ENCODE measurements at regions not wholly inside any gene's neighbourhood (a gene's known extent, or its start where the extent isn't known, plus 50 kb on each side); places are given as distances from the start of the nearest gene placed in this dataset.
"Not testable (repeated sequence)": the region's sequence is repeated elsewhere in the genome, so short reads cannot be mapped to it uniquely, and the experiment has no call there.

DNA sequence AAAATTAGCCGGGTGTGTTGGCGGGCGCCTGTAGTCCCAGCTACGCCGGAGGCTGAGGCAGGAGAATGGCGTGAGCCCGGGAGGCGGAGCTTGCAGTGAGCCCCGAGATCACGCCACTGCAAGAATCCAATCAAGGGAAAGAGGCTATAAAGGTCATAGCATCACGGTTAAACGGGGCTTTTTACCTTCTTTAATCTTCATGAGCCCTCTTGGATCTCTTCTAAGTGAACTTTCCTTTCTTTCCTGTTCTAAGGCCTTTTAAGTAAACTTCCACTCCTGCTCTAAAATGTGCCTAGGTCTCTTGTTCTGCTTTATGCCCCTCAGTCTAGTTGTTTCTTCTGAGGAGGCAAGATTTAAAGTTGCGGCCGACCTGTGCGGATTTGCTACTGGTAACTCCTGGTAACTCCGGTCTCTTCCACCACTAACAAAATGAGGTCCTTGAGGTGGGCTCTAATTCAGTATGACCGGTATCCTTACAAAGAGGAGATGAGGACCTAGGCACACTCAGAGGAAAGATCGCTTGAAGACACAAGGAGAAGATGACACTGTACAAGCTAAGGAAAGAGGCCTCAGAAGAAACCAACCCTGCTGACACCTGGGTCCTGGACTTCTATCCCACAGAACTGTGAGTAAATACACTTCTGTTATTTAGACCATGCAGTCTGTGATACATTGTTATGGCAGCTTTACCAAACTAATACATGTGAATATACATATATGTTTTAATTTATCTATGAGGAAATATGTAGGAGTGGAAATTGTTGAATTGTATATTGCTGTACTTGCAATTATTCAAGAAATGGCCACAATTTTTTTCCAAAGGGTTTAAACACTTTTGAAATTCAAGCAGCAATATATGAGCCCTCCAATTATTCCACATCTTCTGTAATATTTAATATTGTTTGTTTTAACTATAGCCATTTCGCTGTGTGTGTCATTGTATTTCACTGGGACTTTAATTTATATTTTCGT lies 331.5 kb upstream of the CNTNAP2 start:
- DNase-seq (ENCODE audit: low spot score), result no peak

DNA sequence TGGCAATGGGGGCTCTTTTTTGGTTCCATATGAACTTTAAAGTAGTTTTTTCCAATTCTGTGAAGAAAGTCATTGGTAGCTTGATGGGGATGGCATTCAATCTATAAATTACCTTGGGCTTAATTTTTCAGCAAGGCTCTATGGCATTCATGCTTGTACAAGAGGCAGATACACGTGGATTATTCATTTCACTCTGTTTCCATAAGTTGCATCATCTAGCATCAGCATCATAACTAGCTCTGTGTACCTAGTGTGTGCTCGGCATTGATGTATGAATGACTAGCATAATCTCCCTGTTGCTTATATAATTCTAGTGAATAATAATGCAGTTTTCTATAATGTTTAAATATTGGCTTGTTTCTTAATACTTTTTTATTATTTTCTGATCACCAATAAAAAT lies 335.2 kb upstream of the CNTNAP2 start:
- DNase-seq (ENCODE audit: low spot score), result not testable (repeated sequence)

DNA sequence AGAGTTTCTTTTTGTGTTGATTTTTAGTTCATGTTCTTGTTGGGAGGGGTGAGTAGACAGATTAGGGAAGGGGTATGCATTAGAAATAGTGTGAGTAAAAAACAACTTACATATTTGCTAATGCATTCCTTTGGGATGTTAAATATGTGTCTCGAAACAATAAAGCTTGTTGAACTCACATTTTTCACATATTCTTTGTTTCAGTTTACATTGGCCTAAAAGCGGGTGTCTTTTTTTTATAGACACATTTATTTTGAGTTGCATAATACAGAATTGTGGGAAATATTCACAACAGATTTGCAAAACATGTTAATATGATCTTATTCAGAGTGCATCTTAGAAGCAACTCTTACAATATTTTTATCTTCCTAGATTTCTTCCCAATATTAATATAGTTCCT lies 337.5 kb upstream of the CNTNAP2 start:
- no peak for DNase-seq (ENCODE audit: low spot score)

DNA sequence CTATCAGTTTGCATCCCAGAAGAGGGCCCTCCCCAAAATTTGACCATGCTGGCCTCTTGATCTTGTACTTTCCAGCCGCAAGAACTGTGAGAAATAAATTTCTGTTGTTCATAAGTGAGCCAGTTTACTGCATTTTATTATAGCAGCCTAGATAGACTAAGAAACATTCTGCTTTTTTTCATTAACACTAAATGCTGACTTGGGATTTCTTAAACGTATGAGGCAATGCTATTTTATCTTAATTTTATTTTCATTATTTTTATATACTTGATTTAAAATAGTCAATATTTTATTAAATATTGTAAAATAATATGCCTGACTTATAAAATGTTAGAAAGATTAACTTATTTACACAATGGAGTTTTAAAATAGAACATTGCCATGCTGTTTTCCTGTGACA lies 341.8 kb upstream of the CNTNAP2 start:
- DNase-seq (ENCODE audit: low spot score), result no peak

DNA sequence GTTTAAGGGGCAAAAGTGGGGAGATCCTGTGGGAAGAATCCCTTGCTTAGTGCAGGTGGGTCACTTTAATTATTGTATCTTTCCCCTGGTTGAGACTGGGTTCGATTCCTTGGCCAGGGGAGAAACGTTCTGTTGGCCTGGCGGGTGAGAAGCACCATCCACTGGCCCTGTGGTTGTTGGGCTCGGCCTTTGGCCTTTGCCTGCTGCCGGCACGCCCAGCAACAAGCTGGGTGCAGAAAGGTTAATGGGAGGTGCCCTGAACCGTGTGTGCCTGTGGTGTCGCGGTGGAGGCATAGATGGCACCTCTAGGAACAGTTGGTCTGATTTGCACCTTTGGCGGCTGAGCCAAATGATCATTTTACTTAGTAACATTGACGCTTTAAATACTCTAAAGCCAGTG lies 363.6 kb upstream of the CNTNAP2 start:
- no peak for DNase-seq (ENCODE audit: low spot score)

DNA sequence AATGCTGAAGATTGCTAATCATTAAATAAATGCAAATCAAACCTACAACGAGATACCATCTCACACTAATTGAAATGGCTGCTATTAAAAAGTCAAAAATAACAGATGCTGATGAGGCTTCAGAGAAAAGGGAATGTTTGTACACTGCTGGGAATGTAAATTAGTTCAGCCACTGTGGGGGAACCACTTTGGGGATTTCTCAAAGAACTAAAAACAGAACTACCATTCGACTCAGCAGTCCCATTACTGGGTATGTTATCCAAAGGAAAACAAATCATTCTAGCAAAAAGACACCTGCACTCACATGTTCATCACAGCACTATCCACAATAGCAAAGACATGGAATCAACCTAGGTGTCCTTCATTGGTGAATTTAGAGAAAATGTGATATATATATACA lies 379.0 kb upstream of the CNTNAP2 start:
- no peak for DNase-seq (ENCODE audit: low spot score)

DNA sequence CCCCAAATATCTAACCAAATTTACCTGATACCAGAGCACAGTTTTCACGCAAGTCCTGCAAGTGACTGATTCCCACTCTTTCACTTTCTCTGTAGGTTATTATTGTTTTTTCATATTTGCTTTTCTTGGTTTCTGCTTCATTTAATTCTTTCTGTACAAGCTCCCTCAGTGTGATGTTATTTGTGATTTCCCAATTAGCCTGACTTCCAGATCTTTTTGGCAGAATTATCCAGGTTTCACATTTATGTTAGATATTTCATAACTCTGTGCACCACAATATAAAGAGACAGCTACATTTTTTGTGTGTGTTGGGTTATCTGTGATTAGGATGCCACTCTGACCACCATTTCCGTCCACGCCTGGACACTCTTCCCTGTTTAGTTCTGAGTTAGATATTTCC lies 381.5 kb upstream of the CNTNAP2 start:
- no peak for DNase-seq (ENCODE audit: low spot score)

DNA sequence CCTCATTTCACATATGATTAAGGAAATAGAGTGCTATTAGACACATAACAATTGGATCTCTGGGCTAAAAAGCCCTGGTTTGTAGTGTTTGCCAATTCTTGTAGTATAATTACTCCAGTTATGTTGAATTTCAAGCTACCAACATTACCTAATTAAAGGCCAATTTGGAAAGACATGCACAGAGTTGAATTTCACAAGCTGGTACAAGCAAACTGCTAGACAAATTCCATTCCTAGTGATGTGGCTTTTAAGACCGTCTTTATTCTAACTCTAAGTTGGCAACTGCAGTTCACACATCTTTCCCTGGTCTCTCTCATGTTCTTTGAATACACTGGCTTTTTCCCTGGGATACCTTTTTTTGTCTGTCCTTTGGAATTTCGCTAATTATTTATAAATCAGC lies 384.1 kb upstream of the CNTNAP2 start:
- no peak for DNase-seq (ENCODE audit: low spot score)

DNA sequence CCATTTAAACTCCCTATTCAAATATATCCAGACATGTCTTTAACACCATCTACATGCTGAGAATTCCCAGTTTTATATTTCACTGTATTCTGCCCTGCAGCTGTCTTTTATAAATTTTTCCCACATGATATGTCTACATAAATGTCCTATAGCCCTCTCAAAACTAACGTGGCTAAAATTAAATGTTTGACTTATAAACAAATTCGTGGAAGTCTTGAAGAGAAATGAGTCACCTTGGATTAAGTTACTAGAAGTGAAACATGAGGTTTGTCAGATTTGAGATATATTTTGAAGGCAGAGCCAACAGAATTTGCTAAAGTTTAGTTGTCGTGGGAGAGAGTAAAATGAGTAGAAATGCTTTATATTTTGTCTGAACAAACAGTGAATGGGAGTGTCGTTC lies 386.9 kb upstream of the CNTNAP2 start:
- no peak for DNase-seq (ENCODE audit: low spot score)

DNA sequence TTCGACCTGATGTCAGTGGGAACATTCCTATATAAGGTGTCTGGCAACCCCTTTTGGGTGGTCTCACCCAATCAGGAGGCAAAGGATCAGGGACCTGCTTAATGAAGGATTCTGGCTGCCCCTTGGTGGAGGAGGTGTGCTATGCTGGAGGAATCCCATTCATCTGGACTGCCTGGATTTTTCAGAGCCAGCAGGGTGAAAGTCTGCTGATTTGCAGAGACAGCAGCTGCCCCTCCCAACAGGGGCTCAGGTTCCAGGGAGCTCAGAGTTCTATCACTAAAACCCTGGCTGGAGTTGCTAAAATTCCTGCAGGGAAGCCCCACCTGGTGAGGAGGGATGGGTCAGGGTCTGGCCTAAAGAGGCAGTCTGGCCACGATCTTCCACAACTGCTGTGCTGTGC lies 398.5 kb upstream of the CNTNAP2 start:
- no peak for DNase-seq (ENCODE audit: low spot score)

DNA sequence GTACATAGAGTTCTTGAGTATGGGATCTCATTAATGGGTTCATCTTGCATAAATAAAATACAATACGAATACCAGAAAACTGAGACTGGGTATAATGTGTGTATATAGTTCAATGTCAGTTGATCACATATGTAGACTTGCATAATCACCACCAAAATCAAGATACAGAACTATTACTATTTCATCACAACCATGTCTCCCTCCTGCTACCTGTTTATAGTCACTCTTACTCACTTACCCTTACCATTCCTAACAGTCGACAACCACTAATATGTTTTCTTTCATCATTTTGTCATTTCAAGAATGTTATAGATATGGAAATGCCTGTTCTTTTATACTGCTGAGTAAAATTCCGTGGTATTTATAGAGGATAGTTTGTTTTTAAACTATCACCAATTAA lies 416.1 kb upstream of the CNTNAP2 start:
- DNase-seq (ENCODE audit: low spot score), result no peak

DNA sequence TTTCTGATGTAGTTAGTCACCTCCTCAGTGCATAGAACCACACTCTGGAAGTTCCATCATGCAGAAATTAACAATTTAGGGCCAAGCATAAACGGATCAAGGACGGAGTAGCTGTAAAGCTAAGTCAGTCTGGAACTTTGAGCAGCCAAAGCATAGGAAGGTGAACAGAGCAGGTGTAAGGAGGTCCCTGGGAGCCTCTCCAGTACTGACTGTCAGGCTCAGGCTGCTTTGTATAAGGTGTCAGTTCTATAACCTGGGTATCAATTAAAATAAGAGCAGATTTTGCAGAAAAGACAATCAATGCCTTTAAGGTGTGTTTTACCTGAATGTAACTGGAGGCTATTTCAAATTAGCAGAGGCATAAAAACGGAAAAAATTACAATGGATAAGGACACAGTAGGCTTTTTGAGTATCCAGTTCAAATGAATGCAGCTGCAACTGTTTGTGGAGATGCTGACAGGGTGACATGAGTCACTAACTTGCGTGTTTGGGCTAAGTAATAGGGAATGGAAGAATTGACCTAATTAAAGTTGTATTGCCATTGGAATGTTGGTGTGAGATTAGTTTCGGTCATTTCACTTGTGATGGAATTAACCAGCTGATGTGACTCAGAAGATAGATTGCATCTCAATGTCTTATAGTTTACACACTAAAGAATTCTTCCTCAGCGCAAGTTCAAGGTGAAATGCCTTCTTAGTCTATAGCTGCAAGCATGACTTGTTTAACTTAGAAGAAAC lies 417.9 kb upstream of the CNTNAP2 start:
- DNase-seq (ENCODE audit: low spot score), result no peak

DNA sequence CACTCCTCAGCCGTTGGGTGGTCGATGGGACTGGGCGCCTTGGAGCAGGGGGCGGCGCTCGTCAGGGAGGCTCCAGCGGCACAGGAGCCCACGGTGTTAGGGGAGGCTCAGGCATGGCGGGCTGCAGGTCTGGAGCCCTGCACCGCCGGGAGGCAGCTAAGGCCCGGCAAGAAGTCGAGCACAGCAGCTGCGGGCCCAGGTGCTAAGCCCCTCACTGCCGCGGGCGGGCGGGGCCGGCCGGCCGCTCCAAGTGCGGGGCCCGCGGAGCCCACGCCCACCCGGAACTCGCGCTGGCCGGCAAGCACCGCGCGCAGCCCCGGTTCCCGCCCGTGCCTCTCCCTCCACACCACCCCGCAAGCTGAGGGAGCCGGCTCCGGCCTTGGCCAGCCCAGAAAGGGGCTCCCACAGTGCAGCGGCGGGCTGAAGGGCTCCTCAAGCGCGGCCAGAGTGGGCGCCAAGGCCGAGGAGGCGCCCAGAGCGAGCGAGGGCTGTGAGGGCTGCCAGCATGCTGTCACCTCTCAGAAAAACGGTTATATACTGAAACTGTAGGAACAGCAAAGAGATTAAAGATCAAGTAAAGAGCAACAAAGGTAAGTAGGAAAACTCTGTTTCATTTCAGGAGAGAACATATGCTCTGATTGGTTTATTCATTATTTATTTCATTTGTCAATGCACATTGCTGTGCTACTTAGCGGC lies 419.0 kb upstream of the CNTNAP2 start:
- not testable (repeated sequence) for DNase-seq (ENCODE audit: low spot score)

DNA sequence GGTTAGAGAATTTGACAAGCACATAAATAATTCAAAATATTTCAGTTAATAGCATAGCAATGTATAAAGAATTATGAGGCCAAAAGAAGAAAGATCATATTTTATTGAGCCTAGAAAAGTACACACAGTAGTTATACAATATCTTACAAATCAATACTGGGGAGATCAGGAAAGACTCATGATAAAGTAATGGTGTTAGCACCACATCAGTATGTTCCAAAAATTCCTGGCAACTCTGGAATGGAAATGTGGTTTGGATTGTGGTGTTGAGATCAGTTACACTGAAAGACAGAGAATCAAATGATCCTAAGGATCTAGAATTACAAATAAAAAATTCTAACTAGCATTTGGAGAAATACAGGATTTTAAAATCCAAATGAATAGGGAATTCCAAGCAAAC lies 420.5 kb upstream of the CNTNAP2 start:
- no peak for DNase-seq (ENCODE audit: low spot score)

DNA sequence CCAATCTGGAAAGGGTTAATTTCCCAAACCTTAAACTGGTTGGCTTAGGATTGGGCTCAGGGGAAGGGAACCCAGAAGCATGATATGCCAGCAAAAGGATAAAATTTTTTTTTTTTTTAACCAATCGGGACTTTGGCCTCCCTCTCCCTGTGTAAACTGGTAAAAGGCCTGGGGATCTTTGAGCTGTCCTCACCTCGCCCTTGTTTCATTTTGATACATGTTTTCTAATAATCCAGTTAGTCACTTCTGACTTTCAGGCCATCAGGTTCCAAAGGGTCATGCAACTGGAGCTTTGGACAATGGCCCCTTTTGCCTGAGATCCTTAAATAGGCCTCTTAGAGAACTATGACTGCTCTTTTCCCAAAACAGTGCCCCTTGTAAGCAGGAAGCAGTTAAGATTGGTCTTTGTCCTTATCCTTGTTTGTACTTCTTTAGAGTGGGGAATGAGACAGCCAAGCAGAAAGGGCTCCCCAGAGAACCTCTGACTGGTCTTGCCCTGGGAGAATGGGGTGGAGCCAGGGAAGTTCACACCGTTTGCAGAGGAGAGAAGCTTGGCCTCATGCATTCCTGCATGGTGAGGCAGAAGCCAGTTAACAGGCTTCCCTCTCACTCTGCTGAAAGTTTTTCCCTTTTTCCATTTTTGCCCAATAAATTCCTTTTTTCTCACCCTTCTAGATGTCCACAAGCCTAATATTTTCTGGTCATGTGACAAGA lies 424.2 kb upstream of the CNTNAP2 start:
- no peak for DNase-seq (ENCODE audit: low spot score)

DNA sequence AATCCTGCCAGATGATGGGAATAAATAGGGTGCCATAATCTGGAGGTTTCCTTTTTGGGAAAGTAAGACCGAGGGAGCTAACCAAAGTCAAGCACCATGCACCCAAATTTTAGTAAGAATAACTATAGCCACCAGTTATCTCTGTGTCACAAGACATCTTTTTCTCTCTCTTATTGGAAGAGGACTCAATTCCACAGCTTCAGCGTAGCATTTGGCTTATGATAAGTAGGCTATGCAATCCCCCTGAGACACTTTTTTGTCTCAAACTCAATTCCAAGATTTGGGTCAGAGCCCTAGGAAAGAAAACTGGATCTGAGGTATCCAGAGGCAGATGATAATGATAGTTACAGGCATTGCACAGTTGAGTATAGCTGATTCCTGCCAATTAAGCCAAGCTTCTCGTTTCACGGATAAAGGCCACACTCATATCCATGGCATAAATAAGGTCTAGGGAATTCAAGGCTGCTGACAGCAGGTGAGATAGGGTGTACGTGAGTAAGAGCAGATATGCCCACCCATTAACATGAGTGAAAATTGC lies 425.2 kb upstream of the CNTNAP2 start:
- no peak for DNase-seq (ENCODE audit: low spot score)

DNA sequence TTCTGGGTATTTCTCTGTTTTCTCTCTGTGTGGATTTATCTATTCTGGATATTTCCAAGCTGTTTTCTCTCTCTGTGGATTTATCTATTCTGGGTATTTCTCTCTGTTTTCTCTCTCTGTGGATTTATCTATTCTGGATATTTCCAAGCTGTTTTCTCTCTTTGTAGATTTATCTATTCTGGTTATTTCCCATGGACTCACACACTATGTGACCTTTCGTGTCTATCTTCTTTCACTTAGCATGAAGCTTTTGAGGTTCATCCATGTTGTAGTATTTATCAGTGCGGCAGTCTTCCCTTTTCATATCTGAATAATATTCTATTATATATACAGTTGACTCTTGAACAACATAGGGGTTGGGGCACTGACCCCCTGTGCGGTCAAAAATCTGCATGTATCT lies 435.0 kb upstream of the CNTNAP2 start:
- DNase-seq (ENCODE audit: low spot score), result no peak

DNA sequence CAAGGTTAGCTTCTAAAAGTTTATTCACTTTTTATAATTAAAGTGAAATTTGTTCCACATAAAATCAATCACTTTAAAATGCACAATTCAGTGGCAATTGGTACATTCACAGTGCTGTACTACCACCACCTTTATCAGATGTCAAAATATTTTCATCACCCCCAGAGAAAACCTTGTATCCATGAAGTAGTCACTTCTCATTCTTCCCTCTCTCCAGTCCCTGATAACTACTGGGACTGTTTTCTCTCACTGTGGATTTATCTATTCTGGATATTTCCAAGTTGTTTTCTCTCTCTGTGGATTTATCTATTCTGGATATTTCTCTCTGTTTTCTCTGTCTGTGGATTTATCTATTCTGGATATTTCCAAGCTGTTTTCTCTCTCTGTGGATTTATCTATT lies 435.4 kb upstream of the CNTNAP2 start:
- DNase-seq (ENCODE audit: low spot score), result no peak

DNA sequence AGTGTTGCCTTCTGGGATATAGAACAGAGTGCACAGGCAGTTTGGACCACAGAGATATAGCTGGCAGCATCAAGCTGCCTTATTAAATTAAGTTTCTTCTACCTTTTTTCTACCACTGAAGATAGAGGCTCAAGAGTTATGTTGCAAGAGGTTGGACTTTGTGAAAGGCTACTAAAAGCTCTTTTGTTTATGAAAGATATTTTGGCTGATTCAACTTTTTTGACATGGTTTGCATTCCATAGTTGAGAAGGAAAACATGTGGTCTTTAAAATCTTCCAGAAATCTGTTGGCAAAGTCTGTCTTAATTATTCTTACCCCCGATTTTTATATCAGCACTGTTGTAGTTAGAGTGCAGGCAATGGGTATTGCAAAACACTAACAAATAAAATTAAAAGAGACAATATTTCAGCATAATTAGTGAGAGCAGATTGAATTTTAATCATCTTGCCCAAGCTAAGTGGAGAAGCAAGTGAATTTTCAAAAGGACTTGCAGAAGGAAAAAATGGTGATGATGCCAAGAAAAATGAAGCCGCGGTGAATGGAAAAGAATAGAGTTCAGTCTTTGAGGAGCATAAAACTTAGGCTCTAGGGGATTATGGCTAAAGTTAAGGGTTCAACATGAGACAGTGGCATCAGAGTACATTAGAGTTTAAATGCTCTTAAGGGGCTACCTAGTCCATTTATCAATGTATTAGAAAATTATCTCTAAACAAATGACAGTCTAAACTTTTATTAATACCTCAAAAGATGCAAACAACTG lies 450.9 kb upstream of the CNTNAP2 start:
- DNase-seq (ENCODE audit: low spot score), result no peak

DNA sequence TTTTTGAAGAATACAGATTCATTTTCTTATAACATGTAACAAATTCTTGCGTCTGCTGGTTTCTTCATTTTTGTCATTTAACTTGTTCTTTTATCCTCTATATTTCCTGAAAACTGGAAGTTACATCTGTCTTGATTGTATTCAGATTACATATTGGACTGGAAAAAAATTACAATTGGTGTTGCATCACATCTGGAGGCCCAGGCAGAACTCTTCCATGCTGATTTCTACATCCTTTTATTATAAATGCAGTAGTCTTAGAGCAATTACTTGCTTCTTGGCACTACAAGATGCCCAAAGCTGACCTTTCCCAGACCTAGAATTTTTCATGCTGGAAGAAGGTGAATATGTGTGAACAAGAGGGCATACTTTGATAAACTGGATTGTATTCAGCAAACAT lies 460.9 kb upstream of the CNTNAP2 start:
- no peak for DNase-seq (ENCODE audit: low spot score)

DNA sequence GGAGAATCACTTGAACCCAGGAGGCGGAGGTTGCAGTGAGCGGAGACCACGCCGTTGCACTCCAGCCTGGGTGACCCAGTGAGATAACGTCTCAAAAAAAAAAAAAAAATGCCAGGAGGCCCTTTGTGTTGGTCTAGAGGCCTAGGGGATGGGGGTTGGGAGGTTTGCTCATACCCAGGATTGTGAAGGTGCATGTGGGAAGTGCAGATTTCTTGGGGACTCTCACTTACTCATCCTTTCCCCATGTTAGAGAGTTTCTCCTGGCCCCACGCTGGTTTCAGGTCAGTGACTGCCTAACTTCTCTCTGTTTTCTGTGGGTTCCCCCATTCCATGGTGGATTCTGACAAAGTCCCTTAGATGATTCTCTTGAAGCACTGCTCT lies 471.5 kb upstream of the CNTNAP2 start:
- no peak for DNase-seq (ENCODE audit: low spot score)

Data from AG20443 (cell line).